GM12874 (cell line): ENCODE measurements at regions not wholly inside any gene's neighbourhood (a gene's known extent, or its start where the extent isn't known, plus 50 kb on each side); places are given as distances from the start of the nearest gene placed in this dataset.

ENCODE experiments used
- CTCF ChIP-seq: IDR thresholded peaks from 2 replicates; pipeline ENCODE4 v1.5.1; 2011; ENCODE audit warnings: low read depth, mild to moderate bottlenecking, control low read depth, low read length, moderate library complexity; ENCODE audit not compliant: insufficient read depth

- TF ChIP-seq CTCF, result no peak
Measured at GRCh38 chr2:160606341-160606740, 112.7 kb upstream of the RBMS1 start.

- no peak for TF ChIP-seq CTCF
Measured at GRCh38 chr2:160608599-160608998, 115.0 kb upstream of the RBMS1 start.

- no peak for TF ChIP-seq CTCF
Measured at GRCh38 chr2:160609346-160609745, 115.7 kb upstream of the RBMS1 start.

DNA sequence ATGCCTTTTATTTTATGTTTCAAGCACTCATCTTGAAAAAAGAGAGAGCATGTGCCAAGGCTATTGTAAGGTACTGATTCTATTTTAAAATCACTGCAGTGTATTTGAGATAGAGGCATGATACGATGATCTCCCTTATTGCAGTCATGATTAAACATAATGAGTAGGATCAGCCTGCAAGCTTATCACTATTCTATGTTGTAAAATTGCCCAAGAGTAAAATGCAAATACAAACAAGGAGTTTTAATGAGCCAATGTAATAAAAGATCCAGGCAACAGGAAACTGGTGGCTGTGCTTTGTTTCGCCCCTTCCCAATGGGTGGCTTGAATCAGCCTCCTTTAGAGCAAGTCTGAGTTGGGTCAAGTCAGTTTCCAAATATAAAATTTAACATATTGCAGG lies 116.4 kb upstream of the RBMS1 start:
- no peak for TF ChIP-seq CTCF

- no peak for TF ChIP-seq CTCF
Measured at GRCh38 chr2:160612266-160612856, 118.8 kb upstream of the RBMS1 start.

DNA sequence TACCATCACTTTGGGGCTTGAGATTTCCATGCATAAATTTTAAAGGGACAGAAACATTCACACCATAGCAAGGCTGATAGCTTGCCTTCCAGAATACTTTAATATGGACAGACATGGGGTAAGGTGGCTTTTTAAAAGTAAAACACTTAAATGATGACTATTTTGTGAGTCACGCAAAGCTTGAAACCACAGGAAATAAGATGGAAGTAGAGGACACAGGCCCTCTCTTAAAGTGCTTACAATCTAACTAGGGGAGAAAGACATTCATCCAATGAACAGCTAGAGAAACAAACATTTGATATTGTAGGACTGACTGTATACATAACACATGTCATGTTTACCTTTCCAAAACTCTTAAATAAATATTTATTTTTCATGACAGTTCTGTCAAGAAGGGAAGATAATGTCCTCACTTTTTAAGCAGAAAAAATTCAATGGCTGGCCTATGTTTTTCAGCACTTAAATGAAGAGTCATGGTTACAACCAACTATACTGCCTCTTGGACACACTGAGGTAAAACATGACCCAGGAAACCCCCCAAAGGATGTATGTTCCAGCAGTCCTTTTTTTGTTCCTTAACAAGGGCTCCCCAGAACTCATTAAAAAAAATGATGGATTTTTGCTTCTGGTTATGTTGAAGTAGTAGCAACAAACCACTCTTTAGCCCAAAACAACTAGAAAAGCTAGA lies 120.0 kb upstream of the RBMS1 start:
- no peak for TF ChIP-seq CTCF

DNA sequence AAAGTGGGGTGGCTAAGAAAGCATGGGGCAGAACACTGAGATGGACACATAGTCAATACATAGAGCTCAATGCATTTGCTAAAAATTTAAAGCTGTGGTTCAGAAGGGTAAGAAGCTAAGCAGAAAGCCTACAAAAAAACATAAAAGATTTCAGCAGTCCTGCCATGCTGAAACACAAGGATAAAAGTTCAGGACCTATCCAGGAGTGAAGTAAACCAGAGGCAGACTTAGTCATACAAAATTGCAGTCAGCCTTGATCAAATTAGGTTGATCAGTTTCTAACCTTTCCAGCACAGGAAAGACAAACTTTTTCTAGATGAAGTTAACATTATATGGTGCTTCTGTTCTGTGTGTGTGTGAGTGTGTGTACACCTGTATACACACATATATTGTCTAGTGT lies 120.8 kb upstream of the RBMS1 start:
- no peak for TF ChIP-seq CTCF

- TF ChIP-seq CTCF, result no peak
Measured at GRCh38 chr2:160615706-160616105, 122.1 kb upstream of the RBMS1 start.
